ENCODE measurements at regions not wholly inside any gene's neighbourhood (a gene's known extent, or its start where the extent isn't known, plus 50 kb on each side); places are given as distances from the start of the nearest gene placed in this dataset.

DNA sequence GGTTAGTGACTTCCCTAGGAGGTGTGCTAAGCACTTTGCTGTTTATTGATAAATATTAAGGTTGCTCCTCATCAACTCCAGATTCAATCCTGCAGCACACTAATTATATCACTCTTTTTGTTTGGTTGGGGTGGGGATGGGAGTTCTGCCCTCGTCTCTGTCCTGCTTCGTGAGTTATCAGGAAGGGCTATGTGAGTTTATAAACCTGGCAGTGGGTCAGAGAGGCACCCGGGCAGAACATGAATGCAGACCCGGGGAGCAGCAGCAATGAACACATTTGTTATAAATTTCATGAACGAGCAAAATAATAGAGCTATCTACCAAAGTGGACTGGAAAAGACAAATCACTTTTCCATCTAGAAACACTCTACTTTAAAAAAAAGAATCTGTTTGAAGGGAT, 125.5 kb upstream of the WWC1 start:
- Histone ChIP-seq H3K4me1 (ENCODE audit: insufficient read depth, low read length) (no peaks in the 10 kb centered on the region), H3K9me3 (ENCODE audit: low read depth, low read length) (no peaks in the 10 kb centered on the region)

DNA sequence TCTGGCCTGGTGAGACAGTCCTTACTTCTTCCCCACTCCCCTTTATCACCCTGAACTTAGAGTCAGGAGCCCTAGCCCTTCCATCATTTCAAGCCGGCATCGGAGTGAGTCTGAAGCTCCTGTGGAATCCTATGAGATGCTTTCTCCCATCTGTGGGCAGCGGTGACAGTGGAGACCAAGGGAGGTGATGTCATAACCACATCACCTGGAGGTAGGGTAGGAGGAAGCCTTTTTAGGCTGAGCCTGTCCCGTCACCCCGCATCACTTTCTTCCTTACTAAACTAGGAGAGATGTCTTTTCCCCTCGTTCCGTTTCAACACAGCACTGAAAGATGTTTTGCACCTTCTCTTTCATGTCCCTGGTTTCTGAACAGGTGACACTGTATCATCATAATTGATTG, 124.1 kb upstream of the WWC1 start:
- no peak for DNase-seq (ENCODE audit: insufficient read length, low spot score, missing footprints)
- no peaks in the 10 kb centered on the region for H4K20me1 ChIP-seq (ENCODE audit: insufficient read depth, low read length)
- H3K4me2 ChIP-seq (ENCODE audit: insufficient read depth, low read length) = no peak overlapping the region
- TF ChIP-seq, protein P1, sequence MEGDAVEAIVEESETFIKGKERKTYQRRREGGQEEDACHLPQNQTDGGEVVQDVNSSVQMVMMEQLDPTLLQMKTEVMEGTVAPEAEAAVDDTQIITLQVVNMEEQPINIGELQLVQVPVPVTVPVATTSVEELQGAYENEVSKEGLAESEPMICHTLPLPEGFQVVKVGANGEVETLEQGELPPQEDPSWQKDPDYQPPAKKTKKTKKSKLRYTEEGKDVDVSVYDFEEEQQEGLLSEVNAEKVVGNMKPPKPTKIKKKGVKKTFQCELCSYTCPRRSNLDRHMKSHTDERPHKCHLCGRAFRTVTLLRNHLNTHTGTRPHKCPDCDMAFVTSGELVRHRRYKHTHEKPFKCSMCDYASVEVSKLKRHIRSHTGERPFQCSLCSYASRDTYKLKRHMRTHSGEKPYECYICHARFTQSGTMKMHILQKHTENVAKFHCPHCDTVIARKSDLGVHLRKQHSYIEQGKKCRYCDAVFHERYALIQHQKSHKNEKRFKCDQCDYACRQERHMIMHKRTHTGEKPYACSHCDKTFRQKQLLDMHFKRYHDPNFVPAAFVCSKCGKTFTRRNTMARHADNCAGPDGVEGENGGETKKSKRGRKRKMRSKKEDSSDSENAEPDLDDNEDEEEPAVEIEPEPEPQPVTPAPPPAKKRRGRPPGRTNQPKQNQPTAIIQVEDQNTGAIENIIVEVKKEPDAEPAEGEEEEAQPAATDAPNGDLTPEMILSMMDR (IDR thresholded peaks at IDR 0.05; ENCODE audit: extremely low read depth, low read depth, low read length) = no peak
- H3K27me3 ChIP-seq (ENCODE audit: insufficient read depth, low read length) = peaks cover 7% of the 10 kb centered on the region
- H3K36me3 ChIP-seq (ENCODE audit: insufficient read depth, low read length) = no peaks in the 10 kb centered on the region
- H3K9me3 ChIP-seq (ENCODE audit: low read depth, low read length) = no peaks in the 10 kb centered on the region
- no peak overlapping the region for H3K27ac ChIP-seq (ENCODE audit: low read depth, low read length)
- H3K4me3 ChIP-seq (ENCODE audit: insufficient read depth, low read length) = no peak overlapping the region
- no peak overlapping the region for H2AFZ ChIP-seq (ENCODE audit: low read length)
- H3K4me1 ChIP-seq (ENCODE audit: insufficient read depth, low read length) = no peaks in the 10 kb centered on the region
- no peaks in the 10 kb centered on the region for H3K79me2 ChIP-seq (ENCODE audit: insufficient read depth, low read length)

More for the DNA sequence above, 125.5 kb upstream of the WWC1 start:
- DNase-seq (ENCODE audit: insufficient read length, low spot score, missing footprints) = no peak
- Histone ChIP-seq H3K4me2 (ENCODE audit: insufficient read depth, low read length) (no peak overlapping the region), H3K27me3 (ENCODE audit: insufficient read depth, low read length) (peaks cover 4% of the 10 kb centered on the region), H4K20me1 (ENCODE audit: insufficient read depth, low read length) (no peaks in the 10 kb centered on the region), H3K27ac (ENCODE audit: low read depth, low read length) (no peak overlapping the region), H2AFZ (ENCODE audit: low read length) (no peak overlapping the region), H3K36me3 (ENCODE audit: insufficient read depth, low read length) (no peaks in the 10 kb centered on the region), H3K79me2 (ENCODE audit: insufficient read depth, low read length) (no peaks in the 10 kb centered on the region), H3K4me3 (ENCODE audit: insufficient read depth, low read length) (no peak overlapping the region)
- TF ChIP-seq, protein P1 (IDR thresholded peaks at IDR 0.05; ENCODE audit: extremely low read depth, low read depth, low read length) = no peak

DNA sequence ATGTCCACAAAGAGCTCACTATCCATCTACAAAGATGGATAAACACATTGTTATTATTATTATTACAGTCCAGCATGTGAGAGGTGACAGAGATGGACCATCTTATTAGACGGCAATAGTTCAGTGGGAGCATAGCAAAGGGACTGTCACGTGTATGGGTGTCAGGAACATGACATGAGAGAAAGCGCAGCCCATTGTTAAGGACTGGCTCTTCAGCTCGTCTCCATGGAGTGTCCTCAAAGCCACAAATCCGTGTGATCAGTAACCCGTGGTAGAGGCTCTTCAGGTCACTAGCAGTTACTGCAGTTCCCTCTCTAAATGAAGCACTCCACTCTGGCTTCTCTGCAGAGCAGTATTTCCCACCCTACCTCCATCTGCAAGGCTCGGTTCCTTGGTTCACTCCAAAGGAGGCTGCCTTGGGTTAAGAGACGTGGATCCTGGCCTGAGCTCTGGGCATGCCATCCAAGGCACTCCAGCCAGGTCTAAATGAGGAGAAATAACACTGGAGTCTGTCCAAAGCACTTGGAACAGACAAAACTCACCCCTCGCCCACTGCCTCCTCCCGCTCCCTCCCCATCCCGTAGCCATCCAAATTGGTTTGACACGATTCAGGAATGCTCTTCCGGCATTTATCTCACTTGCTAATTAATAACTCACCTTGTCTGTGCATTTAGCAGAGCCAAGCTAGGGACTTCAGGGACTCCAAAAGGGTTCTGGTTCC, 122.3 kb upstream of the WWC1 start:
- H3K27ac ChIP-seq (ENCODE audit: low read depth, low read length) = no peak overlapping the region
- peaks cover 7% of the 10 kb centered on the region for H3K27me3 ChIP-seq (ENCODE audit: insufficient read depth, low read length)
- no peaks in the 10 kb centered on the region for H3K9me3 ChIP-seq (ENCODE audit: low read depth, low read length)
- no peak overlapping the region for H2AFZ ChIP-seq (ENCODE audit: low read length)
- H3K36me3 ChIP-seq (ENCODE audit: insufficient read depth, low read length) = no peaks in the 10 kb centered on the region
- TF ChIP-seq, protein P1 (IDR thresholded peaks at IDR 0.05; ENCODE audit: extremely low read depth, low read depth, low read length) = no peak
- H3K4me1 ChIP-seq (ENCODE audit: insufficient read depth, low read length) = no peaks in the 10 kb centered on the region
- no peak overlapping the region for H3K4me3 ChIP-seq (ENCODE audit: insufficient read depth, low read length)
- no peak overlapping the region for H3K4me2 ChIP-seq (ENCODE audit: insufficient read depth, low read length)
- H4K20me1 ChIP-seq (ENCODE audit: insufficient read depth, low read length) = no peaks in the 10 kb centered on the region
- no peaks in the 10 kb centered on the region for H3K79me2 ChIP-seq (ENCODE audit: insufficient read depth, low read length)
- no peak for DNase-seq (ENCODE audit: insufficient read length, low spot score, missing footprints)

DNA sequence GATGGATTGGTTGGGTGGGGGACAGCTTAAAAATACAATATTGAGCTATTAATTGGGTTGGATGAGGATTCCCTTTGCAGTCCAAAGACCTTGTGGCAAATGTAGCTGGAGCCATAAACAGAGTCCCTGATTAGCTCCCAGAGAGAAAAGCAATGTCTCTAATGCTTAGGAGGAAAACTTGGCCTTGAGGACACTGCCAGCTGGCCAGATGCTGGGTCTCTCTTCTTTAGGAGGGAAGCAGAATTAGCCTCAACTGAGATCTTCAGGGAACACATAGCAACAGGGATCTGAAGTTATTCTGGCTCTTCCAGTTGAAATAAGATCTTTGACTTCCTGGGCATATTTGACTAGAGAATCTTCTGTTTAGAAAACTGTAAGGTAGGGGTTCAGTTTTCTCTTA, 121.7 kb upstream of the WWC1 start:
- no peaks in the 10 kb centered on the region for H3K36me3 ChIP-seq (ENCODE audit: insufficient read depth, low read length)
- no peak overlapping the region for H2AFZ ChIP-seq (ENCODE audit: low read length)
- TF ChIP-seq, protein P1 (IDR thresholded peaks at IDR 0.05; ENCODE audit: extremely low read depth, low read depth, low read length) = no peak

More for the DNA sequence above, 121.7 kb upstream of the WWC1 start:
- H3K4me3 ChIP-seq (ENCODE audit: insufficient read depth, low read length) = no peak overlapping the region
- no peak overlapping the region for H3K4me2 ChIP-seq (ENCODE audit: insufficient read depth, low read length)
- no peaks in the 10 kb centered on the region for H4K20me1 ChIP-seq (ENCODE audit: insufficient read depth, low read length)
- no peak overlapping the region for H3K27ac ChIP-seq (ENCODE audit: low read depth, low read length)
- DNase-seq (ENCODE audit: insufficient read length, low spot score, missing footprints) = no peak
- H3K79me2 ChIP-seq (ENCODE audit: insufficient read depth, low read length) = no peaks in the 10 kb centered on the region
- H3K9me3 ChIP-seq (ENCODE audit: low read depth, low read length) = no peaks in the 10 kb centered on the region
- H3K27me3 ChIP-seq (ENCODE audit: insufficient read depth, low read length) = peaks cover 7% of the 10 kb centered on the region
- H3K4me1 ChIP-seq (ENCODE audit: insufficient read depth, low read length) = no peaks in the 10 kb centered on the region
